ENCODE measurements at regions not wholly inside any gene's neighbourhood (a gene's known extent, or its start where the extent isn't known, plus 50 kb on each side); places are given as distances from the start of the nearest gene placed in this dataset.

- H3K27me3 Mint-ChIP-seq (ENCODE audit: insufficient read depth) = peaks cover 4% of the 10 kb centered on the region
These were observed 215.6 kb upstream of the DDHD1 start for GRCh38 chr14:53368711-53369201.

GRCh38 chr14:53368066-53368465, 214.9 kb upstream of the DDHD1 start:
- no peak overlapping the region for H3K27ac ChIP-seq (ENCODE audit: low read depth, low read length)

More at GRCh38 chr14:53368711-53369201, 215.6 kb upstream of the DDHD1 start:
- peaks cover 17% of the 10 kb centered on the region for H3K9me3 Mint-ChIP-seq
- Histone ChIP-seq H3K9ac (ENCODE audit: extremely low read depth, low read length, poor library complexity, severe bottlenecking) (no peak overlapping the region), H3K9me3 (ENCODE audit: control insufficient read depth, low read length) (peaks cover 5% of the 10 kb centered on the region), H3K4me1 (ENCODE audit: control insufficient read depth, insufficient read depth, low read length) (peaks cover 18% of the 10 kb centered on the region), H3K36me3 (ENCODE audit: control insufficient read depth, insufficient read depth, low read length) (no peaks in the 10 kb centered on the region), H3K27ac (ENCODE audit: low read depth, low read length) (no peak overlapping the region), H3K4me3 (ENCODE audit: low read length) (no peak overlapping the region), H3K27me3 (ENCODE audit: control insufficient read depth, insufficient read depth, low read length, poor library complexity, severe bottlenecking) (no peaks in the 10 kb centered on the region)
- H3K4me3 Mint-ChIP-seq = no peak overlapping the region
- no peak for TF ChIP-seq CTCF (conservative IDR thresholded peaks at IDR 0.05)
- peaks cover 35% of the 10 kb centered on the region for H3K4me1 Mint-ChIP-seq
- no peak overlapping the region for H3K27ac Mint-ChIP-seq
- no peak for DNase-seq
- peaks cover 5% of the 10 kb centered on the region for H3K36me3 Mint-ChIP-seq (ENCODE audit: low read depth)

DNA sequence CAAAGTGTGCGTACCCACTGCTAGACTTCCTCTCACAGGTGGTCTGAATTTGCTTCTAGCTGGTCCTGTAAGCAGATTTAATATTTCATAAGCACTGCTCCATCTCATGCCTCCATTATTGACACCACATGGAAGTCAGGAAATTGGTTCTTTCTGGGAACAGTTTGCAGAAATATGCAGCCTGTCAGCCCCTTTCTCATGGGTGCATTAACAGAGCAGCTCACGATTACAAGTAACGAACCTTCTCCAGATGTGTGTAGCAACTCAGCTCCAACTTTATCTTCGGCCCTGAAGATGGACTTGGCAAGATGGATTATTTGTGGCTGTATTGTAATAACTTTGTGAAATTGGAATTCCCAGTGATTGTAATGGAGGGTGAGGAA, 214.5 kb upstream of the DDHD1 start:
- Mint-ChIP-seq H3K27ac (no peak overlapping the region), H3K27me3 (ENCODE audit: insufficient read depth) (peaks cover 4% of the 10 kb centered on the region), H3K4me3 (no peak overlapping the region), H3K4me1 (peaks cover 35% of the 10 kb centered on the region), H3K36me3 (ENCODE audit: low read depth) (peaks cover 13% of the 10 kb centered on the region), H3K9me3 (peaks cover 28% of the 10 kb centered on the region)
- Histone ChIP-seq H3K27me3 (ENCODE audit: control insufficient read depth, insufficient read depth, low read length, poor library complexity, severe bottlenecking) (no peaks in the 10 kb centered on the region), H3K4me3 (ENCODE audit: low read length) (no peak overlapping the region), H3K4me1 (ENCODE audit: control insufficient read depth, insufficient read depth, low read length) (peaks cover 18% of the 10 kb centered on the region), H3K9me3 (ENCODE audit: control insufficient read depth, low read length) (peaks cover 15% of the 10 kb centered on the region), H3K9ac (ENCODE audit: extremely low read depth, low read length, poor library complexity, severe bottlenecking) (no peak overlapping the region), H3K36me3 (ENCODE audit: control insufficient read depth, insufficient read depth, low read length) (no peaks in the 10 kb centered on the region), H3K27ac (ENCODE audit: low read depth, low read length) (no peak overlapping the region)
- TF ChIP-seq CTCF (conservative IDR thresholded peaks at IDR 0.05) = no peak
- 94 to 100% methylated on average over 3 to 4 of the region's 4 CpGs for WGBS, 2 experiments (ENCODE audit: insufficient coverage in 1 of 2, insufficient read length in 1 of 2)
- no peak for DNase-seq

More at GRCh38 chr14:53368066-53368465, 214.9 kb upstream of the DDHD1 start:
- no peaks in the 10 kb centered on the region for H3K36me3 ChIP-seq (ENCODE audit: control insufficient read depth, insufficient read depth, low read length)
- no peak overlapping the region for H3K9ac ChIP-seq (ENCODE audit: extremely low read depth, low read length, poor library complexity, severe bottlenecking)
- peaks cover 18% of the 10 kb centered on the region for H3K4me1 ChIP-seq (ENCODE audit: control insufficient read depth, insufficient read depth, low read length)
- H3K27me3 ChIP-seq (ENCODE audit: control insufficient read depth, insufficient read depth, low read length, poor library complexity, severe bottlenecking) = no peaks in the 10 kb centered on the region
- peaks cover 10% of the 10 kb centered on the region for H3K36me3 Mint-ChIP-seq (ENCODE audit: low read depth)
- no peak overlapping the region for H3K4me3 Mint-ChIP-seq
- peaks cover 24% of the 10 kb centered on the region for H3K9me3 Mint-ChIP-seq
- peaks cover 35% of the 10 kb centered on the region for H3K4me1 Mint-ChIP-seq
- no peak for DNase-seq
- no peak overlapping the region for H3K4me3 ChIP-seq (ENCODE audit: low read length)
- 94 to 100% methylated on average over 2 to 4 of the region's 4 CpGs for WGBS, 2 experiments (ENCODE audit: insufficient coverage in 1 of 2, insufficient read length in 1 of 2)
- no peak for TF ChIP-seq CTCF (conservative IDR thresholded peaks at IDR 0.05)
- peaks cover 4% of the 10 kb centered on the region for H3K27me3 Mint-ChIP-seq (ENCODE audit: insufficient read depth)
- peaks cover 11% of the 10 kb centered on the region for H3K9me3 ChIP-seq (ENCODE audit: control insufficient read depth, low read length)
- H3K27ac Mint-ChIP-seq = no peak overlapping the region
